ENCODE measurements at regions not wholly inside any gene's neighbourhood (a gene's known extent, or its start where the extent isn't known, plus 50 kb on each side); places are given as distances from the start of the nearest gene placed in this dataset.

DNA sequence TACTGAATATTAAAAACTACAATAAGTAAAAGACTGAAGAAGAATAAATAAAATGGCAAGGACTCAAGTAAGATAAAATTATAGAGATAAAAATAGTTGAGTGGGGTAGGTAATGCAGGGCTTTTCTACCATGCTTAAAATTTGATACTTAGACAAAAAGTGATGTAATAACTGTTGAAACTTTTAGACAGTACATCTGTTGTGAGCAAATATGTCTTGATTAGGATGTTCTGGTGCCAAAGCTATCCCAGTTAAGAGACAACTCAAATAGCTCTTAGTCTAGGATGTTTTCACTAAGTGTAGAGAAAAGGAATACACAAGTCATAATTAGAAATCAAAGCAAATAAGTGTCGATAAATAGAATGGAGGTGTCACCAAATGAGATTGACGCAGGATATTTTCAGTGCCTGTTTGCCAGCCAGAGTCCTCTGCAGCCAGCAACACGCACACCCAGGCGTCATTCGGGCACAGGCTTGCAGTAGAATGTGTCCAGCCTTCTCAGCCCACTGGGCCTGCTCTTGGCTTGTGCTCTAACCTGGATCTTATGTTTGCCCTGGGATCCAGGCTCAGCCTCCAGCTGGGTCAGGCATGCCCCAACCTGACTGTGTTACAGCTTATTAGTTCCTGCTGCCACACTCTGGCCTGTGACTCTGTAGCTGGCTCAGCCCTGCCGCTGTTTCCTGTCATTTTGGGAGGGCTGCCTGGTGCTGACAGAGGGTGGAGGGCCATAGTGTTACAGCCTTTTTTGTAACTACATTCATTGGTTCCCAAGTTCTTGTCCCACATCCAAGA is 766.2 kb downstream of the PCDH17 start:
- no peak for DNase-seq (ENCODE audit: low read depth, low spot score)
- TF ChIP-seq, protein P1, sequence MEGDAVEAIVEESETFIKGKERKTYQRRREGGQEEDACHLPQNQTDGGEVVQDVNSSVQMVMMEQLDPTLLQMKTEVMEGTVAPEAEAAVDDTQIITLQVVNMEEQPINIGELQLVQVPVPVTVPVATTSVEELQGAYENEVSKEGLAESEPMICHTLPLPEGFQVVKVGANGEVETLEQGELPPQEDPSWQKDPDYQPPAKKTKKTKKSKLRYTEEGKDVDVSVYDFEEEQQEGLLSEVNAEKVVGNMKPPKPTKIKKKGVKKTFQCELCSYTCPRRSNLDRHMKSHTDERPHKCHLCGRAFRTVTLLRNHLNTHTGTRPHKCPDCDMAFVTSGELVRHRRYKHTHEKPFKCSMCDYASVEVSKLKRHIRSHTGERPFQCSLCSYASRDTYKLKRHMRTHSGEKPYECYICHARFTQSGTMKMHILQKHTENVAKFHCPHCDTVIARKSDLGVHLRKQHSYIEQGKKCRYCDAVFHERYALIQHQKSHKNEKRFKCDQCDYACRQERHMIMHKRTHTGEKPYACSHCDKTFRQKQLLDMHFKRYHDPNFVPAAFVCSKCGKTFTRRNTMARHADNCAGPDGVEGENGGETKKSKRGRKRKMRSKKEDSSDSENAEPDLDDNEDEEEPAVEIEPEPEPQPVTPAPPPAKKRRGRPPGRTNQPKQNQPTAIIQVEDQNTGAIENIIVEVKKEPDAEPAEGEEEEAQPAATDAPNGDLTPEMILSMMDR (IDR thresholded peaks at IDR 0.05; ENCODE audit: low read depth, low read length) = no peak
- H3K4me3 ChIP-seq (ENCODE audit: low read depth, low read length) = no peak overlapping the region
- in situ Hi-C loops (cut with HindIII; ENCODE audit: low sequenced_read_pairs) = no loop called here

DNA sequence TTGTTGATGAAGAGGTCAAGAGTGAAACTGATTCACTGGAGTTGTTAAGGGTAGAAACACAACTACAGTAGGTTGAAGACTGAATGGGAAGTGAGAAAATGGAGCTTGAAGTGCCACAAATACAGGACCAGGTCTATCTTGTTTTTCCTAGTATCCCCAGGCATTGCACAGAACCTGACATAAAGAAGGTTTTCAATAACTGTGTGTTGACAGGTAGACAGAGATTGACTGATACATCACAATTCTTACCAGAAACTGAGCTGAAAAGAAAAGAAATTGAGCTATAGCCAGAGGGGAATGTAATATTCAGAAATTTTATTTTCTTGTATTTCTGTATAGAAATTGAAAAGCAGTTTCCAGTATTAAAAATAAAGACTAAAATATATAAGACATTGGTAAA is 767.7 kb downstream of the PCDH17 start:
- TF ChIP-seq, protein P1 (IDR thresholded peaks at IDR 0.05; ENCODE audit: low read depth, low read length) = no peak
- H3K4me3 ChIP-seq (ENCODE audit: low read depth, low read length) = no peak overlapping the region
- in situ Hi-C loops (cut with HindIII; ENCODE audit: low sequenced_read_pairs) = no loop called here
- DNase-seq (ENCODE audit: low read depth, low spot score) = no peak

DNA sequence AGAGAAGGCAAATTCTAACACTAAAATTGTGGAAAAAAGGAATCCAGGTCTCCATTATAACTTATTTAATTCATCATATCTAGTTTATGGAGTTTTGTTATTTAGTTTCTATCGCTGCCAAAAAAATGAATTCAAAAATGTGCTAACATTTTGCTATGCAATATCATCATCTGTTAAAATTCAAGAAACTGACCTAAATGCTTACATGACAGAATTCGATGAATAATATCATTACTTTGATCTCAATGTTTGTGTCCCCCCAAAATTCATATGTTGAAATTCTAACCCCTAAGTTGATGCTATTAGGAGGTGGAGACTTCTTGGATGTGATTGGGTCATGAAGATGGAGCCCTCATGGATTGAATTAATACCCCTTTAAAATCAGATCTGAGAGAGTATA is 775.0 kb downstream of the PCDH17 start:
- in situ Hi-C loops (cut with HindIII; ENCODE audit: low sequenced_read_pairs) = no loop called here
- TF ChIP-seq, protein P1 (IDR thresholded peaks at IDR 0.05; ENCODE audit: low read depth, low read length) = no peak
- no peak for DNase-seq (ENCODE audit: low read depth, low spot score)
- no peak overlapping the region for H3K4me3 ChIP-seq (ENCODE audit: low read depth, low read length)

DNA sequence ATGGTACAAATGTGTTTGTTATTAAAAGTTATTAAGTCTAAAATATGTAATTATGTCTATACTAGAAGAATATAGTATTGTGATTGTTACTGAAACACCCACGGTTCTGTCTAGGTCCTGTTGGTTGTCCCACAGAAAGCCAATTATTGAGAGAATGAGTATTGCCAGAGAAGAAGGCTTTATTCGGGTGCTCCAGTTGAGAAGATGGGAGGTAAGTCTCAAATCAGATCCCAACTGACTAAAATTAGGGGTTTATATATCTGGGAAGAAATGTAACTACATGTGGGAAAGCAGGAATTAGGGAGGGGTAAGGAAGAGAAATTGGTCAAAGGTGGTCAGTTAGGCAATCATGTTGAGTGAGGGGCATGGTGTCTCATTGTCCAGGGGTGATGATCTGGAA is 798.4 kb downstream of the PCDH17 start:
- no peak for DNase-seq (ENCODE audit: low read depth, low spot score)
- TF ChIP-seq, protein P1 (IDR thresholded peaks at IDR 0.05; ENCODE audit: low read depth, low read length) = no peak
- no peak overlapping the region for H3K4me3 ChIP-seq (ENCODE audit: low read depth, low read length)
- in situ Hi-C loops (cut with HindIII; ENCODE audit: low sequenced_read_pairs) = no loop called here

DNA sequence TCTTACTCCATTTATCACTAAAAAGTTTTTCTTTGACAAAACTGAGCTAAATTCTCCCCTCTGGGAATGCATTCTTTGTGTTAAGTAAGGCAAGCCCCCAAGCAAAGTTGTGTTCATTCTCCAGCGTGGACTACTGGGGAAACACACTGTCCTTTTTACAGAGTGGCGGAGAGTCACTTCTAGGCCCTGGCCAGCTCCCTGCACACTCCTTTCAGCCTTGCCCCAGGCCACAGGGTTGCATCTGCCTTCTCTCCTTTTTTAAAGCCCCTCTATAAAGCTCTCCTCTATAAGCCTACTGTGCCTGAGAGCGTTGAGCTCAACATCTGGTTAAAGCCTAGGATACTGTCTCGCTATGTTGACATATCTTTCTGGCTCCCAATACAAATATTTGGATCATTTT is 803.4 kb downstream of the PCDH17 start:
- TF ChIP-seq, protein P1 (IDR thresholded peaks at IDR 0.05; ENCODE audit: low read depth, low read length) = no peak
- in situ Hi-C loops (cut with HindIII; ENCODE audit: low sequenced_read_pairs) = no loop called here
- no peak overlapping the region for H3K4me3 ChIP-seq (ENCODE audit: low read depth, low read length)
- no peak for DNase-seq (ENCODE audit: low read depth, low spot score)

DNA sequence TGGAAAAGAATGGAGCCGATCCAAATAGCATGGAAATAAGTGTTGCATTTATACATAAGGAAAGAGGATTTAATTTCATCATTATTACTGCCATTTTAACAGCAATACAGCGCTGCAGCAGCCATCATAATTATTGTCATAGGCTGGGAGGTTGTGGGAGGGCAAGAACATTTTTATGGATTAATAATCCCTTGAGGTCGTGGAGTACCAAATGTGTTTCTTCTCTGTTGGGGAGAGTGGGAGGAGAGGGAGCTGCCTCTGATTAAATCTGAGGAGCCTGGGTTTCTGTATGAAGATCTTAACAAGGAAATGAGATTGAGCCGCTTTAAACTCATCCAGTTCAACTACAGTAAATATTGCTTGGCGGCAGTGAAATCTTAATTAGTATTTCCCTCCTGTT is 805.9 kb downstream of the PCDH17 start:
- in situ Hi-C loops (cut with HindIII; ENCODE audit: low sequenced_read_pairs) = no loop called here
- no peak for DNase-seq (ENCODE audit: low read depth, low spot score)
- no peak overlapping the region for H3K4me3 ChIP-seq (ENCODE audit: low read depth, low read length)
- TF ChIP-seq, protein P1 (IDR thresholded peaks at IDR 0.05; ENCODE audit: low read depth, low read length) = no peak
